ENCODE measurements at regions not wholly inside any gene's neighbourhood (a gene's known extent, or its start where the extent isn't known, plus 50 kb on each side); places are given as distances from the start of the nearest gene placed in this dataset.

- no peak overlapping the region for H3K27ac Mint-ChIP-seq
- Histone ChIP-seq H3K27ac (ENCODE audit: low read length in 2 of 2) (no peak overlapping the region), H4K20me1 (ENCODE audit: control insufficient read depth, insufficient read depth, low read length, poor library complexity, severe bottlenecking) (no peaks in the 10 kb centered on the region), H3K79me2 (ENCODE audit: control insufficient read depth, insufficient read depth, low read length) (no peaks in the 10 kb centered on the region), H2AFZ (ENCODE audit: insufficient read depth, low read depth, low read length, poor library complexity, severe bottlenecking) (no peak overlapping the region), H3K4me1 (ENCODE audit: control insufficient read depth in 2 of 2, insufficient read depth in 2 of 2, low read length in 2 of 2) (no peaks in the 10 kb centered on the region), H3K4me2 (replicated peaks; ENCODE audit: low read depth, low read length, poor library complexity, severe bottlenecking) (no peak overlapping the region), H3K9me3 (ENCODE audit: control extremely low read depth in 1 of 3, control insufficient read depth in 2 of 3, insufficient read depth in 1 of 3, low read length in 2 of 3) (no peaks in the 10 kb centered on the region), H3K27me3 (replicated peaks in 1 of 4; ENCODE audit: control extremely low read depth in 1 of 4, control insufficient read depth in 3 of 4, insufficient read depth in 4 of 4, low read length in 3 of 4) (no peaks in the 10 kb centered on the region), H3K9ac (ENCODE audit: low read length) (no peak overlapping the region), H3K4me3 (ENCODE audit: control extremely low read depth in 1 of 5, extremely low read depth in 1 of 5, insufficient read depth in 1 of 5, low read depth in 2 of 5, low read length in 4 of 5) (no peak overlapping the region), H3K36me3 (replicated peaks in 1 of 2; ENCODE audit: control extremely low read depth in 1 of 2, control insufficient read depth in 1 of 2, extremely low read depth in 1 of 2, insufficient read depth in 2 of 2, low read length in 1 of 2) (no peaks in the 10 kb centered on the region)
- TF ChIP-seq CTCF (IDR thresholded peaks at IDR 0.05) (no peak), EZH2 (IDR thresholded peaks at IDR 0.05; ENCODE audit: borderline replicate concordance, insufficient read depth, low read depth, low read length, poor library complexity, severe bottlenecking) (no peak)
- H3K4me3 Mint-ChIP-seq = no peak overlapping the region
- 89% methylated on average over 6 of the region's 7 CpGs for WGBS (ENCODE audit: insufficient coverage)
- no peaks in the 10 kb centered on the region for H3K27me3 Mint-ChIP-seq
- no peak for DNase-seq
- H3K9me3 Mint-ChIP-seq (ENCODE audit: insufficient read depth) = no peaks in the 10 kb centered on the region
- CTCF ChIA-PET = no interaction called here
- POLR2A ChIA-PET = no interaction called here
- ATAC-seq (ENCODE audit: low read depth) = no peak
- H3K4me1 Mint-ChIP-seq = no peaks in the 10 kb centered on the region
- intact Hi-C loops (cut with micrococcal nuclease) = no loop called here
Observed at GRCh38 chr2:120857931-120858330, 122.3 kb downstream of the GLI2 start.

GRCh38 chr2:120858361-120859106 lies 122.9 kb downstream of the GLI2 start:
- Mint-ChIP-seq H3K4me1 (no peaks in the 10 kb centered on the region), H3K4me3 (no peak overlapping the region), H3K27me3 (no peaks in the 10 kb centered on the region), H3K27ac (no peak overlapping the region), H3K9me3 (ENCODE audit: insufficient read depth) (no peaks in the 10 kb centered on the region)
- H4K20me1 ChIP-seq (ENCODE audit: control insufficient read depth, insufficient read depth, low read length, poor library complexity, severe bottlenecking) = no peaks in the 10 kb centered on the region
- no peaks in the 10 kb centered on the region for H3K36me3 ChIP-seq (replicated peaks in 1 of 2; ENCODE audit: control extremely low read depth in 1 of 2, control insufficient read depth in 1 of 2, extremely low read depth in 1 of 2, insufficient read depth in 2 of 2, low read length in 1 of 2)
- no peak overlapping the region for H3K9ac ChIP-seq (ENCODE audit: low read length)
- 82% methylated on average over 12 of the region's 12 CpGs for WGBS (ENCODE audit: insufficient coverage)
- intact Hi-C loops (cut with micrococcal nuclease) = no loop called here
- H3K4me2 ChIP-seq (replicated peaks; ENCODE audit: low read depth, low read length, poor library complexity, severe bottlenecking) = no peak overlapping the region
- ATAC-seq (ENCODE audit: low read depth) (no peak), DNase-seq (no peak)
- H2AFZ ChIP-seq (ENCODE audit: insufficient read depth, low read depth, low read length, poor library complexity, severe bottlenecking) = no peak overlapping the region
- ChIA-PET POLR2A (no interaction called here), CTCF (no interaction called here)
- no peaks in the 10 kb centered on the region for H3K4me1 ChIP-seq (ENCODE audit: control insufficient read depth in 2 of 2, insufficient read depth in 2 of 2, low read length in 2 of 2)
- TF ChIP-seq CTCF (IDR thresholded peaks at IDR 0.05) (no peak), EZH2 (IDR thresholded peaks at IDR 0.05; ENCODE audit: borderline replicate concordance, insufficient read depth, low read depth, low read length, poor library complexity, severe bottlenecking) (no peak)
- H3K27me3 ChIP-seq (replicated peaks in 1 of 4; ENCODE audit: control extremely low read depth in 1 of 4, control insufficient read depth in 3 of 4, insufficient read depth in 4 of 4, low read length in 3 of 4) = no peaks in the 10 kb centered on the region
- no peak overlapping the region for H3K27ac ChIP-seq (ENCODE audit: low read length in 2 of 2)
- H3K79me2 ChIP-seq (ENCODE audit: control insufficient read depth, insufficient read depth, low read length) = no peaks in the 10 kb centered on the region
- no peak overlapping the region for H3K4me3 ChIP-seq (ENCODE audit: control extremely low read depth in 1 of 5, extremely low read depth in 1 of 5, insufficient read depth in 1 of 5, low read depth in 2 of 5, low read length in 4 of 5)
- H3K9me3 ChIP-seq (ENCODE audit: control extremely low read depth in 1 of 3, control insufficient read depth in 2 of 3, insufficient read depth in 1 of 3, low read length in 2 of 3) = no peaks in the 10 kb centered on the region

All from B cell (primary cell).